NB4 (cell line): ENCODE measurements at regions not wholly inside any gene's neighbourhood (a gene's known extent, or its start where the extent isn't known, plus 50 kb on each side); places are given as distances from the start of the nearest gene placed in this dataset.

Experiments
- MYC ChIP-seq: IDR thresholded peaks from 2 replicates; pipeline ENCODE4 v1.6.1; 2011; ENCODE audit warnings: low read depth, low read length
- POLR2A ChIP-seq: IDR thresholded peaks from 2 replicates; pipeline ENCODE4 v1.6.1; 2011; ENCODE audit warnings: mild to moderate bottlenecking; ENCODE audit not compliant: insufficient read length; ENCODE audit errors: extremely low read depth
- TF ChIP-seq, protein P1 (sequence below): IDR thresholded peaks from one replicate; pipeline ENCODE4 v1.5.1; 2012; ENCODE audit warnings: low read depth, low read length
- TF ChIP-seq, protein P2 (sequence below): IDR thresholded peaks from 2 replicates; pipeline ENCODE4 v1.6.1; 2011; ENCODE audit warnings: low read depth, low read length

DNA sequence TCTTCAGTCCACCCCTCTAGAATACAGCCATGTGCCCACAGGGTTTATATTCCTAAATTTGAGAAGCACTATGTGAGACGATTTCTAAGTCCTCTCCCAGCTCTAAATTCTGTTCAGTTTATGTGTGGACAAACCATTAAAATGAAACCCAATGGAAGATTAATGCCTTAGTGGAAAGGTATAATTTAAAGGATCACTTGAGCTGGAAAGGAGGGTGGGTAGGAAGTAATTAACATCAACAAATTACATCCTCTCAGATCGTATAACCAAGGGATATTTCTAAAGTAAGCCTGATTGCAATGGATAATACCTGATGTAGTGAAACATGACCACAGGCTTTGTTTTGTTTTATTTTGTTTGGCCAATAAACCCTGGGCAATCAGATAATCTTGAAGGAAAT, 511.0 kb upstream of the COBL start:
- TF ChIP-seq, protein P1, sequence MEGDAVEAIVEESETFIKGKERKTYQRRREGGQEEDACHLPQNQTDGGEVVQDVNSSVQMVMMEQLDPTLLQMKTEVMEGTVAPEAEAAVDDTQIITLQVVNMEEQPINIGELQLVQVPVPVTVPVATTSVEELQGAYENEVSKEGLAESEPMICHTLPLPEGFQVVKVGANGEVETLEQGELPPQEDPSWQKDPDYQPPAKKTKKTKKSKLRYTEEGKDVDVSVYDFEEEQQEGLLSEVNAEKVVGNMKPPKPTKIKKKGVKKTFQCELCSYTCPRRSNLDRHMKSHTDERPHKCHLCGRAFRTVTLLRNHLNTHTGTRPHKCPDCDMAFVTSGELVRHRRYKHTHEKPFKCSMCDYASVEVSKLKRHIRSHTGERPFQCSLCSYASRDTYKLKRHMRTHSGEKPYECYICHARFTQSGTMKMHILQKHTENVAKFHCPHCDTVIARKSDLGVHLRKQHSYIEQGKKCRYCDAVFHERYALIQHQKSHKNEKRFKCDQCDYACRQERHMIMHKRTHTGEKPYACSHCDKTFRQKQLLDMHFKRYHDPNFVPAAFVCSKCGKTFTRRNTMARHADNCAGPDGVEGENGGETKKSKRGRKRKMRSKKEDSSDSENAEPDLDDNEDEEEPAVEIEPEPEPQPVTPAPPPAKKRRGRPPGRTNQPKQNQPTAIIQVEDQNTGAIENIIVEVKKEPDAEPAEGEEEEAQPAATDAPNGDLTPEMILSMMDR = no peak
- TF ChIP-seq POLR2A (no peak), MYC (no peak)
- TF ChIP-seq, protein P2, sequence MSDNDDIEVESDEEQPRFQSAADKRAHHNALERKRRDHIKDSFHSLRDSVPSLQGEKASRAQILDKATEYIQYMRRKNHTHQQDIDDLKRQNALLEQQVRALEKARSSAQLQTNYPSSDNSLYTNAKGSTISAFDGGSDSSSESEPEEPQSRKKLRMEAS = no peak
